Dermis microvascular lymphatic vessel endothelial cell (primary cell): ENCODE measurements at regions not wholly inside any gene's neighbourhood (a gene's known extent, or its start where the extent isn't known, plus 50 kb on each side); places are given as distances from the start of the nearest gene placed in this dataset.
"Not testable (repeated sequence)": the region's sequence is repeated elsewhere in the genome, so short reads cannot be mapped to it uniquely, and the experiment has no call there.

Experiments used
- DNase-seq, 2 donors: peaks; one replicate each; pipeline versions ENCODE4 v3.0.0 to v3.0.0-alpha.2; 2010; ENCODE audit warnings: low read depth in 2 of 2

DNA sequence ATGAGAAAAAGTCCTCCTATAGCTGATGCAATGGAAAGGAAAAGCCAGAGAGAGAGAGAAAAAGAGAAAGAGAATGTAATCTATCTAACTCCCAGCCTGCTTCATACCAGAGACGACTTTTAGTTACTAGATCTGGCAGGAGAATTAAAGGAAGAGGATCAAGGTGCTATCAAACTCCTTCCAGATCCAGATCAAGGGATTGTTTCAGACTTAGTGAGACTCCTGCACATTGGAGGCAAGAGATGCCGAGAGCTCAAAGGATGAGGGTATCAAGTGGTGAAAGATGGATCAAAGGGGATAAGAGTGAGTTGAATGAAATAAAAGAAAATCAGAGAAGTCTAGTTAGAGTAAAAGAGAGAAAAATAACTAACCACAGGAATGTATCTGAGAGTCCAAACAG, 478.6 kb downstream of the KIF4B start:
- no peak for DNase-seq

DNA sequence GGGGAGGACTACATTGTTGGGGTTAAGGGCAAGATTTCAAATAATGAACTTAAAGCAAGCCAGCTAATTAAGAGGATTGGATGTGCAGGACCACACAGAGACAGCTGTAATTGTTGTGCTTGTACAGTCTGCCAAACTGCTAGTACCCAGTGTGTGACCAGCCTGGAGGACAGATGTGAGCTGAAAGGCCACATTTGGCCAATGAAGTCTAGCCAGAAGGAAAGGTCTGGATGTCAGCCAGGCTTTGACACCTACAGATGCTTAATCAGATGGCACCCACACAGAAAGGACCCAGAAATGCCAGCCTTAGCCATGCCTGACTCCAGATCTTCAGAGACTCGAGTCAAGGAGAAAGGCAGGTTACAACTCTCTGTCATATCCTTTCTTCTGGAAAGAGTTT, 491.1 kb downstream of the KIF4B start:
- DNase-seq: no peak

DNA sequence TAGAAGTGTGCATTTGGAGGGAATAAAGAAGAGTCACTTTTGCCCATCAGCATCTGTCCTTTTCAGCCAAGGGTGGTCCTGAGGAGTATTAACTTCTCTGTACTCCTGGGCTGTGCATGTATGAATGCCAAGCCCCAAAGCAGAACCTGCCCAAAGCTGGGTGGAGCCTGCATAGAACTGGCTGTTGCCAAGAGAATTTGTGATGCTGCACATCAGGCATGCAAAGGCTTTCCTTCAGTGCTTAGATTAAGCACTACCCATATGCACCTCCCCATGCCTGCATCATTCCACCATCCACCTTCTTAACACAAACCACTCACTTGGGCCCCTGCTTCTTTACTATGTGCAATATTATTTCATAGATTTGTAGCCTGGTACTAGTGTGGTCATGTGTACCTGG, 493.8 kb downstream of the KIF4B start:
- DNase-seq: no peak

DNA sequence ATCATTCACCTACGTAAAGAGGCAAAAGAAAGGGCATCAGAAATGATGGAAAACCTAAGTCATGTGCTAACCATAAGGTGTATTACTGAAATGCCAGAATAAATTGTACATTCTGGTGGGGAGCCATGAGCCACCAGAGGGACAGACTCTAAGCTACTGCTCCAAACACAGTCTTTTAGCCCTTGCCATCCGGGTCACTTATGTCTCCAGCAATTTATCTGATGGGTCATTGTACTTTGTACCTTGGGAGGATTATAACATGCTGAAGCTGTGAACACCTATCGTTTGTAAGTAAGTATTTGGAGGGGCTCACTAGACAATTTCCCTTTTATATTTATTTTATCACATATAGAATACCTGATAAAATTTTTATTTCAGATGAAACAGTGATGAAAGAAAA, 495.1 kb downstream of the KIF4B start:
- no peak for DNase-seq

DNA sequence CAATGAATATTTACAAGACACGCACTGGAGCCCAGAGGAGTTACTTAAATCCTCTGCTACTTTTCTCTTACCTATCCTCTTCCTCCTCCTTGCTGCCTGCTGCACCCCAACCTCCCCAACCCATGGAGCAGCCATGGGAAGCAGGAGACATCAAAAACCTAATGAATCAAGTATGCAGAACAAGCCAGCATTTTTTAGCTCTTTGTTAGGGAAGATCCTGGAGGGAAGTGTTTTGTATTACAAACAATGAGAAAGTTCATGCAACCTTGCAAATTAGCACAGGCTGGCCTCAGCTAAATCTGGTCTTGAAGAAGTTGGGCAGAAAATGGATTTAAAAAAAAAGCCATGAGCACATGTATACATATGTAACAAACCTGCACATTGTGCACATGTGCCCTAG, 498.8 kb downstream of the KIF4B start:
- no peak for DNase-seq

DNA sequence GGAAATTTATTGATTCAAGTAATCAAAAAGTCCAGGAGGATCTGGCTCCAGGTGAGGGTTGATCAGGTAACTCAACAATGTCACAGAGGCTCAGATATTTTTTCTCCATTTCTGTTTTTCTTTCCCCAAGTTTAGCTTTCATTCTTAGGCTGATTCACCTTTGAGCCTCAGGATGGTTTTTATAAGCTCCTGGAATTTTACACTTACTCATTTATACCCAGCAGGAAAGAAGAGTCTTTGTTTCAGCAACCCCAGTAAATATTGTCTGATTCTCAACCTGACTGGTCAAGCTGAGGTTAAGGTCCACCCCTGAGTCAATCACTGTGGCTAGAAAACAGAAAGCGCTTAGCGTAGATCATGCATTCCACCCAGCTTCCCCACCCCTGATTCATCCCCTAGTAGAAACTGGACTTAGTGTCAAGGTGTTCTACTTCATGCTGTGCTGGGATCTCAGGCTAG, 500.6 kb downstream of the KIF4B start:
- no peak for DNase-seq

DNA sequence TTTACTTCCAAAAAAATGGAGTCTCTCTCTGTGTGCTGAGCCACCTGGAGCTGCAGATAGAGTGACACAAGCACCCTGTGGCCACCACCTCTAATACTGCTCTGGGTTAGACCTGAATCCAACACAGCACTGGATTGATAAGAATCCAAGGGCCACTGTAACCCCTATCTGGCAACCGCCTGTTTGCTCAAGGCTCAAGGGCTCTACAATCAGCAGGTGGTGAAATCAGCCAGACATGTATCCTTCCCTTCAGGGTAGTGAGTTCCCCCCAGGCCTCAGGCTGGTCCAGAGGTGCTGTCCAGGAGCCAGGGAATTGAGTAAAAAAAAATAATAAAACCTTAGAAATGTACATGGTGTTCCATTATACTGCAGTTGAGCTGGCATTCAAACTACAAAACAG, 509.0 kb downstream of the KIF4B start:
- DNase-seq: no peak

DNA sequence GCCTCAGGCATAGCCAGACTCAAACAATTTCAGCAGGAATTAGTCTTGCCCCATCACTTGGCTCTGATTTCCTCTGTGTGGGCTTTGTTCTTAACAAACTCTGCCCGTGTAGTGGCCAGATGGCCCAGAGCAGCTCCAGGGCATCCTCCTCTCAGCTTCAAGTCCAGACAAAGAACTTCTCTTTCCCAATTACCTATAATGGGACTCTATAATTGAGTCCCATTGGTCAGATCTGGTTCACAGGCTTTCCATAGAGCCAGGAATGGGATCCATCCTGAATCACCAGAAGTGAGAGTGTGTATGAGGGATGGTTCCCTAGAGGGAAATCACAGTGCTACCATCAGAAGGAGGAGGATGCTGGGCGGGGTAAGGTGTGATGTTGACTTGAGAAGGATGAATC, 515.8 kb downstream of the KIF4B start:
- no peak for DNase-seq

DNA sequence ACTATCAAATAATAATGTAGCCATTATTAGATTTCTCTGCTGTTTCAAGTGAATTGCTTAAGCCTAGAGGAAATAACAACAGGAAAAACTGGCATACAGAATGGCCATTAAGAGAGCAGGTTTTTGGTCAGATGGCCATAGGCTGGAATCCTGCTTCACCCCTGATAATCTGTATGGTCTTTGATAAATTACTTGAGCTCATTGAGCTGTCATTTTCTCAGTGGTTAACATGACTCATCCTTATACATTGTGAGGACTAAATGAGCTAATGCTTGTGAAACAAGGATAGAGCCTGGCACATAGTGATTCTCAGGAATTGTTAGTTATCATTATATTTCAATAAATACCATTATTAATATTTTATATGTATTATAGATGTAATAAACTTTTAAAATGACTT, 516.5 kb downstream of the KIF4B start:
- DNase-seq: no peak

DNA sequence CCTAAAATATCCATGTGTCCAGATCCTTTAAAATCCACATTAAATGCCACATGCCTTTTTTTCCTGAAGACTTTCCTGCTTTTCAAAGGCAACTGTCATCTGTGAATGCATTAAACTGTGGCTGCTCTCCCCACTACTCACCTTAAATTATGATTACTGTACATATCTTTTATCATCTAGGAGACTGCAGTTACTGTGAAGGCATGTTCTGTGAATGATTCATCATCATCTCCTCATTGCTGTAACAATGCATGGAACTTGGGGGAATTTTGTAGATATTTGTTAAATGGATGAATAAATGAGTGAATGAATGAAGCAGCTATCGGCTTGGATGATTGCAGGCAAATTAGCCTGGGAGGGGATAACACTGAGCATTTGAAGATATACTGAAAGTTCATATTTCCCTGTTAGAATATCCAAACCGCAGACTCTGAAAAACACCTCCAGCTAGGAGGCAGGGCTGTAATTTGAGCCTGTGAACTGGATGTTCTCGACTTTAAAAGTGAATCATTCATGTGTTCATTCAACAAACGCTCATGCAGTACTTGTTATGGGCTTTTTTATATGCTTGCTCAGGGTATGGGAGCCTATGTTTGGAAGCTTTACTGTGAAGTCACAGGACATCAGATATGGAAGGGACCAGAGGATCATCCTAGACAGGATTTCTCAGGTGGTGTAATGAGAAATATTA, 519.2 kb downstream of the KIF4B start:
- DNase-seq: no peak

DNA sequence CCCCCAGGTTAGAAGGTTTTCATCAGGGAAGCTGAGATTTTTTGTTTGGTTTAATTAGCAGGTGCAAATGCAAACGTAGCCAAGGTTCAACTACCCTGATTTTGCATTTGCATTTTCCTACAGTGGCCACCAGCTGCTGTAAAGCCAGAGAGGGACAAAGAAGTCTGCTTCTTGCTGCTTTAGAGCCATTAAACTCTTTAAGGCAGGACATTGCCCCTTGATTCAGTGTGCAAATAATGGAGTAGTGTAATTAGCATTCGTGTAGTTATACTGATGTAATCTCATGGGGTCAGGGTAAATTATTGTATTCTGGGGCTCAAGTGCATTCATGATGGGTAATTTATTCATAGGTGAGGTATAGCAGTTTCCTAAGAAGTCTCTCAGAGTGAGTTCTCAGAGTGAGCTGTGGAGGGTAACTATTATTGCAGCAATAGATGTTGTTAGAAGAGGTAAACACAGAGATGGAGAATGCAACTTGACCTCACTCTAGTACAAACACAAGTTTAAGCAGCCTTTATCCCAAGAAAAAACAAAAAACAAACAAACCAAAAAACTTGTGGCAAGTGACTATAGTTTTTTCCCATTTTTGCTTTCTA, 526.5 kb downstream of the KIF4B start:
- no peak for DNase-seq

DNA sequence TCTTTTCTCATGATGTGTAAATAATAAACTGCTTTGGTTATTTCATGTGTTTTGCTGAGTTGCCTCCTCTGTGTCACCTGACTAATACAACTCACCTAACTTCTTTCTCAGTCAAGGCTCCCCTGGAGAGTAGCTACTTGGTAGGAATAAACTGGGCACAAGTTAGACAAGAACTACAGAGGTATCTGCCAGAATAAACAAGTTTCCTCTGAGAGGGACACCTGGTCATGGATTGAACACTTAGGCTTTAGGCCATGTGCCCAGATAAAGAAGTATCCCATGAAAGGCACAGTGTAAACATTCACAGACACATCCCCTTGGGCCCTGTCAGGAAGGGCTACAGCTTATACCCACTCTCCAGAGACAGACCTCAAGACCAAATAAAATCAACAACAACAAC, 532.5 kb downstream of the KIF4B start:
- DNase-seq: no peak

DNA sequence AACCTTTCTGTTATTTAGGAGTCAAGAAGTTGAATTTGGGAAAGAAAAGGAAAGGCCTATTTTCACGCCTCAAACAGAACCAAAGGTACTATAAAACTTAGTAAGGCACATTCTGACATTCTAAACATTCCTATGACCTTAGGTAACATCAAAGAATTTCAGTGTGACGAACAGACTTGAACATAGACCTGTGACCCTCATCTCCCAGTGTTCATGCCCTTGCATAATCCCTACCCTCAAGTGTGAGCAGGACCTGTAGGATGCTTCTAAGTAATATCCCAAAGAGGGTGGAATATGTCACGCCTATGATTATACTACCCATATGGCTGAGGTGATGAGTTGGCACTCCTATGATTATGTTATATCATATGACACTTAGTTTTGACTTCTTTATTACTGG, 540.9 kb downstream of the KIF4B start:
- no peak for DNase-seq

DNA sequence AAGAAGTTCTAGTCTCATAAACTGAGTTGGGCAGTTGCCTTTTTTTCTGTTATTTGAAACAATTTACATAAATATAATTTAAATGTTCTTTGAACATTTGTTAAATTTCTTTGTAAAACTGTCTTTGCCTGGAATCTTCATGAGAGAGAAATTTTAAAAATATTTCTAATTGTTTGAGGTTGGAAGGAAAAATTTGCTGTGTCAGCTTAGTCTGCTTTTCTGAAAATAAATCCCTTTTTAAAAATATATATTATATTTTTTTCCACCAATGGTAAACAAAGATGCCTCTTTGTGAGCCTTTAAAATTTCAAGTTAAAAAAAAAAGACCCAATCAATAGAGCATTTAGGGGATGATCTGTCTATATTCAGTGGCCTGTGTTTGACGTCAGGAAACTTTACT, 542.7 kb downstream of the KIF4B start:
- DNase-seq: no peak

DNA sequence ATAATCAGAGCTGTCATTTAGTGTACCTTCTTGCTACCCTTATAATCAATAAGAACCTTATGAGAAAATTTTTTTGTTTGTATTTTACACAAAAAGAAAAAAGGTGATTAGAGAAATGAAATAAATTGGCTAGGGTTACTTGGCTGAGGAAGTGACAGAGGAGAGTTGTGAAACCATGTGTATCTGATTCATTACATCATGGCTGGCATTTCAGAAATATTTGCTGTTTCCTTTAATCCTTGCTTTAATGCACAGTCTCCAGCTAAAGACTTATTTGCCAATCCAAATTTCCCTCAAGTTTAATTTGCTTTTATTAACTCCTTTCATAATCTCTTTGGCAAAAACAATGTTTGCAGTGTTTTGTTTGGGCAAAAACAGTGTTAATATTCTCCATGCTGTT, 543.1 kb downstream of the KIF4B start:
- DNase-seq: no peak

DNA sequence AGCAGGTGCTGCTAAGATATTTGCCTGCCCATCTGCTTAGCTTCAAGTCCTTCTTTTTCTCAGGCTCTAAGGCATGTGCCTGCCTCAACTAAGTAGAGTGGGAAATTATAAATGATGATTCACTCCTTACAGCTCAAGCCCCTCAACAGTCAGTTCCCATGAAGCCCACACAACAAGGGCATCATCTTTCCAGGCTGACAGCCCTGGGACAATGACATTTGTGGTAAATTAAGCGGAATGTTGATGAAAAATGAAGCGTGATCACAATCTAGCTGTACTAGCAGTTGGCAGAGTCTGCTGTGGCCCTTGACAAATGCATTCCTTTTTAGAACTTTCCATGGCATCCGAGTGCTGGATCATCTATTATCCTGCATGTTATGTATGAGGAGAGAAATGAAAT, 548.6 kb downstream of the KIF4B start:
- no peak for DNase-seq

DNA sequence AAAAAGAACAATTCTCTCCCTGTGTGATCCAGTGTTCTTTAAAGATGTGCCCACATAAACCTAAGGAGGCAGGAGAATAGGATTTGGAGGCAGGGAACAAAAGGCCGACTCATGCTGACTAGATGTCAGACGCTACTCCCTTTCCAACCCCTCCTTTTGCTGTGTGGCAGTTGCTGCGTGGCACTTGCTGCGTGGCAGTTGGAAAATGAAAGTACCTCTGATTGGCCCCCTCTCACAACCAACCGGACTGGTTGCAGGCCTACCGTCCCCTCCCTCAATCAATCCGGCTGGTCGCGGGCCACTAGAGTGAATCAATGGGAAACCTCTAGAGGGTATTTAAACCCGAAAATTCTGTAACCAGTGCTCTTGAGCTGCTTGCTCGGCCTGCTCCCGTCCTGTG, 551.0 kb downstream of the KIF4B start:
- no peak for DNase-seq

DNA sequence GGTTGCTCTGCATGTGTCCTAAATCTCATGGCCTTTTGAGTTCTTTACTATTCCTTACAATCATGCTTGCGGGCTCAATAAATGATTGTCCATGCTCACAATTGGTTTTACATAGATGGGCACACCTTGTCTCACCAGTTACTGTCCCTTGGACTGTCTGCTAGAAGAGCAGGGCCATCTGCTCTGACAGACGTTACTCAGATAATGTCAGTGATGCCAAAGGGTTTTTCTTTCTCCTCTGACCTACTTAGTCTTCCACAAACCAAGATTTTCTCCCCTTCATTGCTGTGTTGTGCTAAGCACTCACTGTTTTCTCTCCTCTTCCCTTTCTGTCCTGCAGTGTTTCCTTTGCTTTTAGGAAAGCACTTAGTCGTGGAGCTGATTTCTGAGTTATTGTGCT, 562.3 kb downstream of the KIF4B start:
- no peak for DNase-seq

DNA sequence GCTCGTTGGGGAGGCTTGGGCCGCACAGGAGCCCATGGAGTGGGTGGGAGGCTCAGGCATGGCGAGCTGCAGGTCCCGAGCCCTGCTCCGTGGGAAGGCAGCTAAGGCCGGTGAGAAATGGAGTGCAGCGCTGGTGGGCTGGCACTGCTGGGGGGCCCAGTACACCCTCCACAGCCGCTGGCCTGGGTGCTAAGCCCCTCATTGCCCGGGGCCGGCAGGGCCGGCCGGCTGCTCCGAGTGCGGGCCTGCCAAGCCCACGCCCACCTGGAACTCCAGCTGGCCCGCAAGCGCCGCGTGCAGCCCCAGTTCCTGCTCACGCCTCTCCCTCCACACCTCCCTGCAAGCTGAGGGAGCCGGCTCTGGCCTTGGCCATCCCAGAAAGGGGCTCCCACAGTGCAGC, 573.3 kb downstream of the KIF4B start:
- not testable (repeated sequence) for DNase-seq

DNA sequence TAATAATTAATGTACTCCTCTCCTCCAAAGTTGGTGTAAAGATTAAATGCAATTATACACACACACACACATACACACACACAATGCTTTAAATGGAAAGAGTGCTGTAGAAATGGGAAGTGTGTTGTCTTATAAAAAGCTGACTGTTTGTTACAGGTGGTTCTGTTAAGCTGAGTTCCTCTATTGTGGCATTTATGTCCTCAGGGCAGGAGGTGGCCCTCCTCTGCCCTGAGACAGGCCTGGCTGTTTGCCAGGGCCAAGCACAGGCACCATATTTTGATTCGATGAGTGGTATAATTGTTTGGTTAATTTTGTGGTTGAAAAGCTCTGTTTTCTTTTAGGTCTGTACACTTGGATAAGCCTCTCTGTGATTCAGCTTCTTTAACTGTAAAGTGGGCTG, 573.9 kb downstream of the KIF4B start:
- no peak for DNase-seq

DNA sequence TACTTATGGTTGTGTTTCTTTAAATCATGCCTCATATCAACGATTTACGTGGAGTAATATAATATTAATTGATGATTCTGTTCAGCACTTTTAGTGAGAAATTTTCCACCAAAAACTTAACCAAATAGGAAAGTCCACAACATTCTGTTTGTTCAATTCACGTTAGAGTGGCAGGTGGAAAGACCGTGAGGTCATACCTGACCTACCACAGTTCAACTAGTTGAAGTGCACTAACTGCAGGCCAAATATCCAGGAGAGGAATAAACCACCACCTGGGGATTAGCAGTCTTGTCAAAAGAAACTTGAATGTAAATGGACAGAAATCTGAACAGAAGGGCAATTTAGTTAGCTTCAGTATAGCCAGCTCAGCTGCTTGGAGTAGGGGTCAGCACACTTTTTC, 577.7 kb downstream of the KIF4B start:
- DNase-seq: no peak

DNA sequence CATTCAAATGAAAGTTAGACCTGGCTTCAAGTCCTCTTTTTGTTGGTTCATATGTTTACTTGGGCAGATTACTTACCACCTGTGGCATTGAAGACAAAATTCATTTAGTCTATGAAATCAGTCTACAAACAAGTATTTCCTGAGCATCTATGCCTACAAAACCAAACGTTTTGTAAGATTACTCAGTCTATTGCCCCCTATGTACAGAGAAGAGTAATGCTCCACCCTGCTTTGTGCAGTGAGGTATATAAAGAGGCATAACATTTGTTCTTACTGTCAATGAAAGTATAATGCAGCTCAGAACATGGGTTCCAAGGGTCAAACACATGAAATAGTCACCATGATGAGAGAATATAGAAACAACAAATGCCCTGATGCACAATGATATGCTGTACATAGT, 580.7 kb downstream of the KIF4B start:
- no peak for DNase-seq

DNA sequence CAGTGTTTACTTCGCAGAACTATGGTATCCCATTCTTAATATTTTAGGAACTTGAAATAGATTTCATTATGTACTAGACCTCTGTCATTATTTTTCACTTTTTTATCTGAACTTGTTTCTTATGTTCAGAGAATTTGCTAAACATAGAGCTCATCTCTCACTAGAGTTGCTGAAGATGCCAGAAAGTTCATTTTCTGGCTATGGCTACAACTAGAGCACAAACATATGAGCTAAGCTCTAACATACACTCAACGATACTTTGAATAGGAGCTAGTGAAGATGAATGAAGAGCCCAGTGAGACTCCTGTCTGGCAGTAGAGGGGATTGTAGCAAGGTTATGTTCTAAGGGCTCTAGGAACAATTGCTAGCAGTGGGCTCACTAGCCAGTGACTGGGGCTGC, 582.2 kb downstream of the KIF4B start:
- DNase-seq: no peak

DNA sequence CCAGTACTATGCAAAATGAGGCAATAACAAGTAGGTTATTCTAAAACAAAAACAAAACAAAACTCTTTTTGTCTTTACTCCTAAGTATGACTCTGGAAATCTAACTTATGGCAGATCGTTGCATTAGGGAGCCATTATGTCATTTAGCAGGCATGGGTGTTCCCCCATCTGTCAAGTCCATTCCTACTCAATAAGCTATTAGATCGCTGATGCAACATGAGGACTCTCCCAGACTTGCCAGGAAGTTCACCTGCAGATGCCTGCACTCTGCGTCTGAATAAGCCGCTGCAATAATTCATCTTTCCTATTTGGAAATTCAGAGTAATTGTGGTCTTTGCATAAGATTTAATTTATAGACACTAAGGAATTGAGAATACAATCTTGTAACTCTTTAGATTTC, 585.0 kb downstream of the KIF4B start:
- no peak for DNase-seq
